AG04450 (cell line): ENCODE measurements at regions not wholly inside any gene's neighbourhood (a gene's known extent, or its start where the extent isn't known, plus 50 kb on each side); places are given as distances from the start of the nearest gene placed in this dataset.

Experiments used
- CTCF ChIA-PET: fragments of 300-600, 350-600 bp; formaldehyde crosslinking; extraction: SDS; loops from one replicate; lab custom pipeline; 2022; ENCODE audit warnings: antibody characterized with exemption, inconsistent platforms; lab: Charles Lee
- POLR2A ChIA-PET: fragments of 350-600 bp; formaldehyde crosslinking; extraction: SDS; loops from one replicate; lab custom pipeline; 2021; ENCODE audit warnings: antibody characterized with exemption, inconsistent platforms; lab: Yijun Ruan, JAX
- DNase-seq: peaks from one replicate; pipeline ENCODE4 v3.0.0-alpha.2; 2011; ENCODE audit warnings: low read depth, low spot score
- H3K27ac ChIP-seq: one replicate; pipeline ENCODE4 v1.5.1; 2012; ENCODE audit warnings: low read depth, low read length, control low read depth
- H3K27me3 ChIP-seq: one replicate; pipeline ENCODE4 v1.6.0; 2012; ENCODE audit warnings: low read length; ENCODE audit not compliant: control insufficient read depth, insufficient read depth
- H3K4me3 ChIP-seq: 2 replicates; pipeline ENCODE4 v1.5.1; 2011; ENCODE audit warnings: mild to moderate bottlenecking, low read depth, low read length, control low read depth
- H3K9me3 ChIP-seq: 2 replicates; pipeline ENCODE4 v1.5.1; 2012; ENCODE audit warnings: low read length; ENCODE audit not compliant: control insufficient read depth, insufficient read depth
- CTCF ChIP-seq: IDR thresholded peaks from 2 replicates; pipeline ENCODE4 v1.5.1; 2011; ENCODE audit warnings: low read depth, low read length, control low read depth, inconsistent platforms

- no peak for DNase-seq
- POLR2A ChIA-PET, result no interaction called here
- CTCF ChIA-PET, result no interaction called here
- TF ChIP-seq CTCF, result no peak
- Histone ChIP-seq H3K27ac (no peak overlapping the region), H3K4me3 (no peak overlapping the region), H3K9me3 (peaks cover 2% of the 10 kb centered on the region; the same call in 1 of the 2 replicates), H3K27me3 (no peaks in the 10 kb centered on the region)
Measured at GRCh38 chr2:172366596-172367150, 60.7 kb upstream of the ITGA6 start.

- Histone ChIP-seq H3K27ac (no peak overlapping the region), H3K9me3 (peaks cover 2% of the 10 kb centered on the region; the same call in 1 of the 2 replicates), H3K27me3 (no peaks in the 10 kb centered on the region), H3K4me3 (no peak overlapping the region)
- POLR2A ChIA-PET, result no interaction called here
- CTCF ChIA-PET, result no interaction called here
- no peak for TF ChIP-seq CTCF
- no peak for DNase-seq
Measured at GRCh38 chr2:172370821-172371455, 56.4 kb upstream of the ITGA6 start.

DNA sequence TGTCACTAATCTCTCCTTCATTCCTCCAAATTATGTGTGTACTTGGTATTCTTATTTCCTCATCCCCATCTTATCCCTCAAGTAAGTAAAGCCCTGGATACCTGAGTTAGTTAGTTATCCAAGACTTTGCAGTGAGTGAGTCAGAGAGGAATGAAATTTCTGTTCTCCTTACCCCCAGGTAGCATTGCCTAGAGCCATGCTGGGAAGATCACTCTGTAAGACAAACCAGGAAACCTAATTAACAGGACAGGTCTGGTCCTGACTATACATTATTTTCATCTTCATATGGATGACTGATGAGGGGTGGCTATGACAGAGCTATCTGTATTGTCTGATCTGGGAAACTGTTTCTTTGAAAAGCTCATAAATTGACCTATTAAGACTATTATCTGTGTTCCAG, 55.0 kb upstream of the ITGA6 start:
- H3K27me3 ChIP-seq, result no peaks in the 10 kb centered on the region
- H3K4me3 ChIP-seq, result no peak overlapping the region
- no peak overlapping the region for H3K27ac ChIP-seq
- POLR2A ChIA-PET, result no interaction called here
- peaks cover 2% of the 10 kb centered on the region; the same call in 1 of the 2 replicates for H3K9me3 ChIP-seq
- DNase-seq, result no peak
- CTCF ChIA-PET, result no interaction called here
- TF ChIP-seq CTCF, result no peak

GRCh38 chr2:172373076-172373475, 54.3 kb upstream of the ITGA6 start:
- peaks cover 2% of the 10 kb centered on the region; the same call in 1 of the 2 replicates for H3K9me3 ChIP-seq
- H3K27me3 ChIP-seq, result no peaks in the 10 kb centered on the region
- ChIA-PET CTCF (no interaction called here), POLR2A (no interaction called here)
- no peak for DNase-seq
- no peak for TF ChIP-seq CTCF
- no peak overlapping the region for H3K27ac ChIP-seq
- no peak overlapping the region for H3K4me3 ChIP-seq

- POLR2A ChIA-PET, result no interaction called here
- no peak for TF ChIP-seq CTCF
- DNase-seq, result no peak
- no peak overlapping the region for H3K4me3 ChIP-seq
- CTCF ChIA-PET, result no interaction called here
- no peaks in the 10 kb centered on the region for H3K27me3 ChIP-seq
- no peak overlapping the region for H3K27ac ChIP-seq
- H3K9me3 ChIP-seq, result peaks cover 2% of the 10 kb centered on the region; the same call in 1 of the 2 replicates
Measured at GRCh38 chr2:172373766-172374165, 53.6 kb upstream of the ITGA6 start.
